GM21381 (cell line): ENCODE measurements at regions not wholly inside any gene's neighbourhood (a gene's known extent, or its start where the extent isn't known, plus 50 kb on each side); places are given as distances from the start of the nearest gene placed in this dataset.

Experiments used
- ATAC-seq: cut with Tn5 transposase; IDR thresholded peaks from one replicate; pipeline ENCODE4 v1.9.1; 2021; ENCODE audit warnings: mild to moderate bottlenecking, moderate library complexity; ENCODE audit not compliant: unreplicated experiment

DNA sequence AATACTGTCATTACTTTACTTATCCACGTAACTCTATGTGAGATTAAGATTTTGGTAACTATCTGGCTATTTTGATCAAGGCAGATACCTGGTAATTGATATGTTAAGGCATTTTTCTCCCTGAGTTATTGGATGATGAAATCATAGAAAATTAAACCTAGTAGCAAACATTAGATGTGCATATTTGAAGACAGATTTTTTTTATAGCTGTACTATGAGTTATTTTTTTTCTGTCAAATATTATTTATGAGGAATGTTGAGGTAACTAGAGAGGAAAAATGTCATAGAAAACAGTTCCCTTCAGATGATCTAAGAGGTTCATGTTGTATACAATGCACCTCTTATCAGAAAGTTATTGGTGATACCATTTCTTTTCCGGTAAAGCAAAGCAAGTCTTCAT lies 64.9 kb upstream of the SLC38A2 start:
- no peak for ATAC-seq

- no peak for ATAC-seq
Observed at GRCh38 chr12:46436747-46437146, 64.2 kb upstream of the SLC38A2 start.

DNA sequence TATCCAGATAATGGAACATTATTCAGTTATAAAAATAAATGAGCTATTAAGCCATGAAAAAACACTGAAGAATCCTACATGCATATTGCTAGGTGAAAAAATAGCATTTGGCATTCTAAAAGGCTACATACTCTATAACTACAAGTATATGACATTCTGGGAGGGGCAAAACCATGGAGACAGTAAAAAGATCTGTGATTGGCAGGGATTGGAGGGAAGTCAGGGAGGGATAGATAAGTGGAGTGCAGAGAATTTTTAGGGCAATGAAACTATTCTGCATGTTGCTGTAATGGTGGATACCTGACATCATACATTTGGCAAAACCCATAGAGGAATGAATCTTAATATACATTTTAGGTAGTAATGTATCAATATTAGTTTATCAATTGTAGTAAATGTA lies 63.1 kb upstream of the SLC38A2 start:
- ATAC-seq, result no peak

DNA sequence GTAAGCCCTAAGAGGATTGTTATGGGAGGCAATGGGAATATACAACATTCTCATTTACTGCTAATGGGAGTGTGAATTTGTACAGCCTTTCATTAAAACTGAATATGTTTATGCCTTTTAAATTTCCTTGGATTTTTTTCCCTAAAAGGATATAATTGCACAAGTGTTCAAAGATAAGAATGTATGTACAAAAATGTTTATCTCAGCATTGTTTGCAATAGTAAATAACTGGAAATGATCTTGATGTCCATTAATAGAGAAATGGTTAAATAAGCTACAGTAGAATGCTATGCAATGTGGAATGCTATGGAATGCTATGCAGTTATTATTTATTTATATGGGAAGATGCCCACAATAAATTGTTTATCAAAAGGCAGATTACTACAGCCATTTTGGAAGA lies 62.5 kb upstream of the SLC38A2 start:
- no peak for ATAC-seq

DNA sequence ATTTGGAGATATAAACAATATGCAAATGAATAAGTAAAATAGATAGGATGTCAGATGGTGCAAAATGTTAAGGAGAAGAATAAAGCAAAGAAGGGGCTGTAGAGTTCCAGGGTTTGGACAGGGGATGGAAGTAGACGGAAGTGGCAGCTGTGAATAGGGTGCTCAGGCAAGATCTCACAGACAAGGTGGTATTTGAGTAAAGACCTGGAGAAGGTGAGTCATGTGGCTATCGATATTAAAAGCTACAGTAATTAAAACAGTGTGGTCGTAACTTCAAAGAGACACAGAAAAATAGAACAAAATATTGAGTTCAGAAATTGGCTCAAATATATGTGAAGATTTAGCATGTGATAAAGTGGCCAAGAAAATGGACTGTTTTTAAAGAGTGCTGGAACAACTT lies 61.3 kb upstream of the SLC38A2 start:
- no peak for ATAC-seq

- no peak for ATAC-seq
Observed at GRCh38 chr12:46432325-46432724, 59.8 kb upstream of the SLC38A2 start.

DNA sequence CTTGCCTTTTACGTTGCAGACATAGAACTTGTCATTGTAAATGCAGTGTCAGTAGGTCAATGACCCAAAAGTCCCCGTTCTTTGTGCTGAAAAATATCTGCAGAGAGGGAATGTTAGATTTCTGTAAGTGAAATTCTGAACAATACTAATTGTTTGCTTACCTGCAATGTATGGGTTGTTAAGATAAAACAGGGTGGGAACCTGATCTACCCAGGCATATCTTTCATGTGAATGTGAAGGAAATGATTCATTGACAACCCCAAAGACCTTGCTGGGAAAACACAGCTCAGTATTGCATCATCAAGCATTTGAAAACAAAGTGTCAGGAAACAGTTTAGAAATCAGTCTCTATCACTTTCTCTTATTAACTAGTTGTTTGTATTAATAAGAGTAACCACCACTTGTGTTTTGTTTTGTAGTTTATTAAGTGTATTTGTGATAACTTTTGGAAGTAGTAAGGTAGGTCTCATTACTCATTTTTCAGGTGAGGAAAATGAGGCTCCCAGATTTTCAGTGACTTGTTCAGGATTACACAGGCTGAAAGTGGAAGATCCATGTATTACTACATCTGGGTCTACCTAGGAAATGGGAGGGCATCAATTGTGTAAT lies 57.9 kb upstream of the SLC38A2 start:
- ATAC-seq, result no peak
